Caco-2 (cell line): ENCODE measurements at regions not wholly inside any gene's neighbourhood (a gene's known extent, or its start where the extent isn't known, plus 50 kb on each side); places are given as distances from the start of the nearest gene placed in this dataset.

Source experiments
- BruUV-seq: library from RNA; stranded (reverse); fragments of 400-500 nt; replicated peaks from 2 replicates; lab custom pipeline; 2021; lab: Mats Ljungman, UMichigan
- CTCF ChIA-PET: fragments of 300-600 bp; sonication (Branson Sonifier 250); formaldehyde crosslinking; loops from one replicate; lab custom pipeline; 2022; ENCODE audit warnings: antibody characterized with exemption; lab: Charles Lee
- POLR2A ChIA-PET: fragments of 300-600 bp; sonication (Branson Sonifier 250); formaldehyde crosslinking; loops from one replicate; lab custom pipeline; 2022; ENCODE audit warnings: antibody characterized with exemption; lab: Charles Lee
- DNase-seq, 2 experiments: peaks; one replicate each; pipeline versions ENCODE4 v3.0.0 to v3.0.0-alpha.2; 2020 to 2022
- H3K27me3 ChIP-seq: replicated peaks from 2 replicates; pipeline ENCODE4 v1.6.0; 2011; ENCODE audit warnings: low read length; ENCODE audit not compliant: control insufficient read depth, insufficient read depth
- H3K36me3 ChIP-seq: 2 replicates; pipeline ENCODE4 v1.5.1; 2011; ENCODE audit warnings: low read length; ENCODE audit not compliant: control insufficient read depth, insufficient read depth
- H3K4me1 ChIP-seq: fragments of 250-450 bp; sonication (Bioruptor Pico); 2 replicates; pipeline ENCODE4 v1.5.1; 2020; ENCODE audit warnings: mild to moderate bottlenecking
- H3K4me3 ChIP-seq: 2 replicates; pipeline ENCODE4 v1.5.1; 2011; ENCODE audit warnings: low read depth, mild to moderate bottlenecking, control low read depth, low read length
- H3K9me3 ChIP-seq: fragments of 250-450 bp; sonication (Bioruptor Pico); 2 replicates; pipeline ENCODE4 v1.5.1; 2020; ENCODE audit warnings: mild to moderate bottlenecking, moderate library complexity
- H3K27ac Mint-ChIP-seq: one replicate; pipeline ENCODE4 v1.8.0; 2022; ENCODE audit warnings: mixed read lengths; ENCODE audit not compliant: unreplicated experiment
- H3K27me3 Mint-ChIP-seq: one replicate; pipeline ENCODE4 v1.8.0; 2022; ENCODE audit warnings: mixed read lengths; ENCODE audit not compliant: insufficient read depth, unreplicated experiment
- H3K36me3 Mint-ChIP-seq: one replicate; pipeline ENCODE4 v1.8.0; 2022; ENCODE audit warnings: mild to moderate bottlenecking, mixed read lengths; ENCODE audit not compliant: insufficient read depth, unreplicated experiment
- H3K4me1 Mint-ChIP-seq: one replicate; pipeline ENCODE4 v1.8.0; 2022; ENCODE audit warnings: low read depth, mixed read lengths; ENCODE audit not compliant: unreplicated experiment
- H3K4me3 Mint-ChIP-seq: one replicate; pipeline ENCODE4 v1.8.0; 2022; ENCODE audit warnings: mild to moderate bottlenecking, moderate library complexity, mixed read lengths; ENCODE audit not compliant: unreplicated experiment
- H3K9me3 Mint-ChIP-seq: one replicate; pipeline ENCODE4 v1.8.0; 2022; ENCODE audit warnings: mixed read lengths; ENCODE audit not compliant: unreplicated experiment
- CTCF ChIP-seq, 2 experiments: fragments of 200-600 bp in 1 of 2; IDR thresholded peaks; 1 replicate in 1 of 2; 2 replicates in 1 of 2; pipeline versions ENCODE4 v1.5.1 to v1.8.0; 2011 to 2022; ENCODE audit warnings: antibody characterized with exemption in 1 of 2, control low read depth in 1 of 2, inconsistent platforms in 1 of 2, low read depth in 1 of 2, low read length in 1 of 2, mild to moderate bottlenecking in 1 of 2, moderate library complexity in 1 of 2; ENCODE audit not compliant: insufficient read depth in 1 of 2, severe bottlenecking in 1 of 2, unreplicated experiment in 1 of 2
- intact Hi-C: fragments of 100-400 bp; cut with micrococcal nuclease; formaldehyde crosslinking; loops from one replicate; pipeline ENCODE4 v1.10.0; 2022; ENCODE audit not compliant: unreplicated experiment

- BruUV-seq, result no TSS peak
- DNase-seq, result no peak
- ChIA-PET POLR2A (no interaction called here), CTCF (no interaction called here)
- Histone ChIP-seq H3K27me3 (no peaks in the 10 kb centered on the region), H3K4me3 (no peak overlapping the region), H3K9me3 (no peaks in the 10 kb centered on the region), H3K4me1 (no peaks in the 10 kb centered on the region), H3K36me3 (no peaks in the 10 kb centered on the region)
- intact Hi-C loops, result no loop called here
- Mint-ChIP-seq H3K9me3 (no peaks in the 10 kb centered on the region), H3K27ac (no peak overlapping the region), H3K27me3 (no peaks in the 10 kb centered on the region), H3K4me1 (no peaks in the 10 kb centered on the region), H3K4me3 (no peak overlapping the region), H3K36me3 (no peaks in the 10 kb centered on the region)
- TF ChIP-seq CTCF (IDR thresholded peaks at IDR 0.05; ENCODE audit: insufficient read depth in 1 of 2, low read depth in 1 of 2, low read length in 1 of 2, severe bottlenecking in 1 of 2, unreplicated experiment in 1 of 2), result no peak
These were observed 970.6 kb downstream of the MRPL39 start for GRCh38 chr21:24636696-24637095.

GRCh38 chr21:24634749-24635148, 972.5 kb downstream of the MRPL39 start:
- no peak for TF ChIP-seq CTCF (IDR thresholded peaks at IDR 0.05; ENCODE audit: insufficient read depth in 1 of 2, low read depth in 1 of 2, low read length in 1 of 2, severe bottlenecking in 1 of 2, unreplicated experiment in 1 of 2)
- H3K36me3 Mint-ChIP-seq, result no peaks in the 10 kb centered on the region
- Histone ChIP-seq H3K36me3 (no peaks in the 10 kb centered on the region), H3K27me3 (no peaks in the 10 kb centered on the region), H3K4me3 (no peak overlapping the region), H3K4me1 (no peaks in the 10 kb centered on the region), H3K9me3 (no peaks in the 10 kb centered on the region)
- no TSS peak for BruUV-seq
- no peaks in the 10 kb centered on the region for H3K9me3 Mint-ChIP-seq
- intact Hi-C loops, result no loop called here
- ChIA-PET POLR2A (no interaction called here), CTCF (no interaction called here)
- no peak overlapping the region for H3K4me3 Mint-ChIP-seq
- H3K4me1 Mint-ChIP-seq, result no peaks in the 10 kb centered on the region
- DNase-seq, result no peak
- H3K27ac Mint-ChIP-seq, result no peak overlapping the region
- H3K27me3 Mint-ChIP-seq, result no peaks in the 10 kb centered on the region

GRCh38 chr21:24628536-24628935, 978.7 kb downstream of the MRPL39 start:
- POLR2A ChIA-PET, result no interaction called here
- TF ChIP-seq CTCF (IDR thresholded peaks at IDR 0.05; ENCODE audit: insufficient read depth in 1 of 2, low read depth in 1 of 2, low read length in 1 of 2, severe bottlenecking in 1 of 2, unreplicated experiment in 1 of 2), result no peak
- DNase-seq, result no peak
- CTCF ChIA-PET, result no interaction called here
- Mint-ChIP-seq H3K4me1 (no peaks in the 10 kb centered on the region), H3K36me3 (no peaks in the 10 kb centered on the region), H3K27ac (no peak overlapping the region), H3K27me3 (no peaks in the 10 kb centered on the region), H3K9me3 (no peaks in the 10 kb centered on the region), H3K4me3 (no peak overlapping the region)
- no peak overlapping the region for H3K4me3 ChIP-seq
- no peaks in the 10 kb centered on the region for H3K9me3 ChIP-seq
- BruUV-seq, result no TSS peak
- no peaks in the 10 kb centered on the region for H3K4me1 ChIP-seq
- no peaks in the 10 kb centered on the region for H3K36me3 ChIP-seq
- H3K27me3 ChIP-seq, result no peaks in the 10 kb centered on the region
- intact Hi-C loops, result no loop called here
